Thyroid gland (tissue), 4 donors: ENCODE measurements at regions not wholly inside any gene's neighbourhood (a gene's known extent, or its start where the extent isn't known, plus 50 kb on each side); places are given as distances from the start of the nearest gene placed in this dataset.

Experiments
- CTCF ChIP-seq, 6 experiments: fragments of 200-600 bp in 3 of 6; fragments of 450-650 bp in 3 of 6; sonication (generic) in 3 of 6; IDR thresholded peaks; one replicate each; pipeline ENCODE4 v1.5.1; 2016 to 2019; ENCODE audit warnings: antibody characterized with exemption in 6 of 6, mild to moderate bottlenecking in 2 of 6, inconsistent platforms in 1 of 6, moderate library complexity in 1 of 6
- POLR2A ChIP-seq, 2 donors: fragments of 450-650 bp; IDR thresholded peaks; one replicate each; pipeline ENCODE4 v1.6.1; 2017; ENCODE audit warnings: antibody characterized with exemption in 2 of 2, mild to moderate bottlenecking in 2 of 2, moderate library complexity in 1 of 2

DNA sequence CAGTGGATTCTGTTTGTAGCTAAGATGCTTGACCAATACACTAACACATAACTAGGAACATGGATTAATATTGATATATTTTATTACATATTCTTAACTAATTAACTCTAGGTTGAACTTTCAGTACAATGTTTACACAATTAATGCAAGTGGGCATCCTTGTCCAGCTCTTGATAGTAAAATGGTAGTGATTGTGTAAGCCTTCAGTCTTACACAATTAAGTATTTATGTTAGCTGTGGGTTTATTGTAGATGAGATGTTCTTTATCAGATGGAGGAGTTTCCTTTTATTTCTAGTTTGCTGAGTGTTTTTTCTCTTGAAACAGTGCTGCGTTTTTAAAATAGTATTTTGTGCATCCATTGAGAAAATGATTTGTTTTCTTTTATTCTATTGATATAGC, 1210.8 kb downstream of the CDH12 start:
- TF ChIP-seq POLR2A (IDR thresholded peaks at IDR 0.05) (no peak), CTCF (IDR thresholded peaks at IDR 0.05) (no peak)
